ENCODE measurements at regions not wholly inside any gene's neighbourhood (a gene's known extent, or its start where the extent isn't known, plus 50 kb on each side); places are given as distances from the start of the nearest gene placed in this dataset.

- TF ChIP-seq CTCF (IDR thresholded peaks at IDR 0.05) = peak; percentile 63 to 90 (median 80)
- no peak for TF ChIP-seq POLR2A (IDR thresholded peaks at IDR 0.05)
- no peak for TF ChIP-seq EP300 (IDR thresholded peaks at IDR 0.05)
Observed at GRCh38 chr4:157978680-157979361, 194.0 kb downstream of the GASK1B start.

Measured in sigmoid colon (tissue), 4 donors.